Panc1 (cell line): ENCODE measurements at regions not wholly inside any gene's neighbourhood (a gene's known extent, or its start where the extent isn't known, plus 50 kb on each side); places are given as distances from the start of the nearest gene placed in this dataset.

Source experiments
- ATAC-seq: fragments of 200-7000 bp; cut with Tn5 transposase; 2 replicates; pipeline ENCODE4 v1.9.1; 2020; ENCODE audit warnings: mild to moderate bottlenecking, moderate library complexity
- BruUV-seq: library from RNA; stranded (reverse); fragments of 400-500 nt; replicated peaks from 2 replicates; lab custom pipeline; 2021; lab: Mats Ljungman, UMichigan
- CTCF ChIA-PET: fragments of 300-600 bp; sonication (Branson Sonifier 250); formaldehyde crosslinking; loops from one replicate; lab custom pipeline; 2022; ENCODE audit warnings: antibody characterized with exemption; lab: Charles Lee
- POLR2A ChIA-PET: fragments of 300-600 bp; sonication (Branson Sonifier 250); formaldehyde crosslinking; loops from one replicate; lab custom pipeline; 2022; ENCODE audit warnings: antibody characterized with exemption; lab: Charles Lee
- DNase-seq: peaks from one replicate; pipeline ENCODE4 v3.0.0-alpha.2; 2010; ENCODE audit warnings: low read depth, low spot score
- H3K27ac ChIP-seq: 2 replicates; pipeline ENCODE4 v1.5.1; 2011; ENCODE audit warnings: mild to moderate bottlenecking, low read length, inconsistent platforms
- H3K27me3 ChIP-seq: fragments of 200-500 bp; sonication (Bioruptor generic); 2 replicates; pipeline ENCODE4 v1.6.0; 2014; ENCODE audit warnings: low read length, inconsistent platforms; ENCODE audit not compliant: control insufficient read depth, insufficient read depth
- H3K36me3 ChIP-seq: fragments of 200-500 bp; sonication (Bioruptor generic); 2 replicates; pipeline ENCODE4 v1.5.1; 2014; ENCODE audit warnings: inconsistent platforms, mild to moderate bottlenecking, low read length, moderate library complexity; ENCODE audit not compliant: control insufficient read depth, insufficient read depth
- H3K4me1 ChIP-seq: 2 replicates; pipeline ENCODE4 v1.5.1; 2011; ENCODE audit warnings: inconsistent platforms, mild to moderate bottlenecking, low read length, moderate library complexity; ENCODE audit not compliant: control insufficient read depth, insufficient read depth
- H3K4me3 ChIP-seq, 2 experiments: 2 replicates each; pipeline ENCODE4 v1.5.1; 2011 to 2012; ENCODE audit warnings: low read depth in 2 of 2, low read length in 2 of 2, mild to moderate bottlenecking in 2 of 2, inconsistent platforms in 1 of 2, moderate library complexity in 1 of 2
- H3K9me3 ChIP-seq: fragments of 200-500 bp; sonication (Bioruptor generic); 2 replicates; pipeline ENCODE4 v1.5.1; 2014; ENCODE audit warnings: low read depth, mild to moderate bottlenecking, inconsistent platforms, low read length, moderate library complexity; ENCODE audit not compliant: control insufficient read depth, insufficient read depth
- CTCF ChIP-seq: fragments of 450-650 bp; IDR thresholded peaks from 2 replicates; pipeline ENCODE4 v1.5.1; 2017; ENCODE audit warnings: mild to moderate bottlenecking
- POLR2AphosphoS5 ChIP-seq: IDR thresholded peaks from 2 replicates; pipeline ENCODE4 v1.6.1; 2012; ENCODE audit warnings: mild to moderate bottlenecking, low read depth, low read length, moderate library complexity
- REST ChIP-seq, 2 experiments: IDR thresholded peaks; 2 replicates each; pipeline ENCODE4 v1.6.1; 2011 to 2012; ENCODE audit warnings: low read depth in 2 of 2, control low read depth in 1 of 2, low read length in 1 of 2, mild to moderate bottlenecking in 1 of 2, moderate library complexity in 1 of 2; ENCODE audit not compliant: insufficient read depth in 1 of 2
- SIN3A ChIP-seq: IDR thresholded peaks from 2 replicates; pipeline ENCODE4 v1.6.1; 2012; ENCODE audit warnings: low read depth, mild to moderate bottlenecking, low read length, moderate library complexity, borderline replicate concordance; ENCODE audit not compliant: insufficient read depth
- TCF7L2 ChIP-seq: IDR thresholded peaks from 2 replicates; pipeline ENCODE4 v1.6.1; 2011; ENCODE audit warnings: mild to moderate bottlenecking, low read depth, low read length, inconsistent platforms
- in situ Hi-C: cut with HindIII; loops from 2 replicates; pipeline ENCODE4 v1.10.0; 2016; ENCODE audit warnings: low sequenced_read_pairs, low pct_unique_long_range_greater_than_20kb
- intact Hi-C: fragments of 100-400 bp; cut with micrococcal nuclease; formaldehyde crosslinking; loops from one replicate; pipeline ENCODE4 v1.10.0; 2022; ENCODE audit not compliant: unreplicated experiment

- in situ Hi-C loops (loop anchor here (5.0 kb wide), 1 partner anchor 93 kb away; no protein-coding TSS in a partner anchor), intact Hi-C loops (no loop called here)
- Histone ChIP-seq H3K4me3 (no peak overlapping the region), H3K27me3 (no peaks in the 10 kb centered on the region), H3K4me1 (peaks cover 95% of the 10 kb centered on the region), H3K36me3 (no peaks in the 10 kb centered on the region), H3K9me3 (no peaks in the 10 kb centered on the region), H3K27ac (peak overlapping the region; percentile 64)
- no peak for DNase-seq
- ChIA-PET POLR2A (no interaction called here), CTCF (interaction anchor here (1.7 kb wide), 1 partner anchor 101 kb away, joined by 3 read pairs; no protein-coding TSS in a partner anchor)
- TF ChIP-seq SIN3A (no peak), REST (IDR thresholded peaks at IDR 0.05; ENCODE audit: insufficient read depth in 1 of 2, low read depth in 2 of 2, low read length in 1 of 2) (0 out of 4 replicates have a peak, but pooled peaks of 1 of the 2 experiments have one; percentile 25)
- no peak for ATAC-seq
- no TSS peak for BruUV-seq
These were observed 188.3 kb downstream of the SEC14L1 start for GRCh38 chr17:77328823-77329740.

GRCh38 chr17:77329741-77330531 lies 189.2 kb downstream of the SEC14L1 start:
- DNase-seq = no peak
- in situ Hi-C loops = loop anchor here (5.0 kb wide), 1 partner anchor 92 kb away; no protein-coding TSS in a partner anchor
- TF ChIP-seq SIN3A (no peak), TCF7L2 (no peak), POLR2AphosphoS5 (no peak), CTCF (no peak), REST (IDR thresholded peaks at IDR 0.05; ENCODE audit: insufficient read depth in 1 of 2, low read depth in 2 of 2, low read length in 1 of 2) (no peak)
- H3K4me1 ChIP-seq = peaks cover 87% of the 10 kb centered on the region
- no peaks in the 10 kb centered on the region for H3K36me3 ChIP-seq
- no TSS peak for BruUV-seq
- H3K27ac ChIP-seq = peak overlapping the region; percentile 65
- H3K27me3 ChIP-seq = no peaks in the 10 kb centered on the region
- ChIA-PET POLR2A (no interaction called here), CTCF (interaction anchor here (0.6 to 1.7 kb wide), 3 partner anchors 20 to 100 kb away, joined by 3 to 11 read pairs (median 4); no protein-coding TSS in a partner anchor)
- no peak for ATAC-seq
- H3K4me3 ChIP-seq = no peak overlapping the region
- intact Hi-C loops = loop anchor here (2.0 to 10.0 kb wide), 3 partner anchors 65 to 165 kb away; no protein-coding TSS in a partner anchor
- no peaks in the 10 kb centered on the region for H3K9me3 ChIP-seq
